ENCODE measurements at regions not wholly inside any gene's neighbourhood (a gene's known extent, or its start where the extent isn't known, plus 50 kb on each side); places are given as distances from the start of the nearest gene placed in this dataset.
"Not testable (repeated sequence)": the region's sequence is repeated elsewhere in the genome, so short reads cannot be mapped to it uniquely, and the experiment has no call there.

DNA sequence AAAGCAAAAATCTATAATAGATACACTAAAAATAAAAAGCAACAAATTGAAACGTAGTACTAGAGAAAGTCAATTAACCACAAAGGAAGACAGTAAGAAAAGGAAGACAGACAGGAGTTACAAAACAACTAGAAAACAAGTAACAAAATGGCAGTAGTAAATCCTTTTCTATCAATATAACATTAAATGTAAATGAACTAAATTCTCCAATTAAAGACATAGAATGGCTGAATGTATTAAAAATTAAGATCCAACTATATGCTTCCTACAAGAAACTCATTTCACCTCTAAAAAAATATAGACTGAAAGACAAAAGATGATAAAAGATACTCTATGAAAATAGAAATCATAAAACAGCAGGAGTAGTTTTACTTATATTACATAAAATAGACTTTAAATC is 79.1 kb downstream of the CTH start:
- no peak for DNase-seq (ENCODE audit: low read depth)

- no peak for DNase-seq (ENCODE audit: low read depth)
These were observed 84.3 kb downstream of the CTH start for GRCh38 chr1:70495370-70495769.

DNA sequence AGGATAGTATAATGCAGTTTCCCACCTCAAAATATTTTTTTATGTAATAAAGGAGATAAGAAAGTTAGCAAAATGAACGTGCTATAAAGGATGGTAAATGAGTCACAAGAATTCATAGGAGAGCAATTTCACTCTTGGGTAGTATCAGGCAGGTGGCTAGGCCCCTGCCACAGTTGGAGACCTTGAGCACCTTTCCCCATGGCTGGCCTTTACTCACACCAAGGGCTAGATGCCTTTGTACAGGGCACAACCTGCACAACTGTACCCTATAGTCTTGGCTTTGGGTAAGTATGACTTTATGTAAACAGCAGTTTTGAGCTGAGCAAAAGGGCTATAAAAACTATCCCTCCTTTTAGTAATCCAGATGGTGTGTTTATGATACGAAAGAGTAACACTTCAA is 85.1 kb downstream of the CTH start:
- no peak for DNase-seq (ENCODE audit: low read depth)

- DNase-seq (ENCODE audit: low read depth) = no peak
These were observed 86.1 kb downstream of the CTH start for GRCh38 chr1:70497152-70497551.

- no peak for DNase-seq (ENCODE audit: low read depth)
These were observed 87.6 kb downstream of the CTH start for GRCh38 chr1:70498666-70499065.

GRCh38 chr1:70499695-70500094 is 88.6 kb downstream of the CTH start:
- DNase-seq (ENCODE audit: low read depth) = no peak

GRCh38 chr1:70503358-70503757 is 92.3 kb downstream of the CTH start:
- no peak for DNase-seq (ENCODE audit: low read depth)

DNA sequence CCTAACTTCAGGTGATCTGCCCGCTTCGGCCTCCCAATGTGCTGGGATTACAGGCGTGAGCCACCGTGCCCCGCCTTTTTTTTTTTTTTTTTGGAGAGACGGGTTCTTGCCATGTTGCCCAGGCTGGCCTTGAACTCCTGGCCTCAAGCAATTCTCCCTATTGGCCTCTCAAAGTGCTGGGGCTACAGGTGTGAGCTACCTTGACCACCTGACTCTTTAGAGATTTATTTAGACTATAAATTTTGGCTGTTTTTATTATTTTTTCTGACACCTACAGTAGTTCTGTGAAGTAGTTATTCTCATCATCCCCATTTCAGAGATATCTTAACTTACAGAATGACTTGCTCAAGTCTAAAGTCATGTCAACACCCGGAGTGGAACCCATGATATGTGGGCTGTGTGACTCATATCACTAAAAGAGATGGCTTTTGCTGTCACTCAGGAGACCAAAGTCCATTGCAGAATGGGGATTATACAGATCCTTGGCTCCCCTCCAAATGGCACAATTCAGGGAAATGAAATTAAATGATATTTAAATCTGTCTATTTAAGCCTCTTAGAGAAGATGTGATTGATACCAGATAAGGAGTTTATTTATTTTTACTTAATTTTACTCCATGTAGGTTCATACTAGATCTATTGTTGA is 93.2 kb downstream of the CTH start:
- no peak for DNase-seq (ENCODE audit: low read depth)

GRCh38 chr1:70504821-70505193 is 93.7 kb downstream of the CTH start:
- DNase-seq (ENCODE audit: low read depth) = no peak

- not testable (repeated sequence) for DNase-seq (ENCODE audit: low read depth)
These were observed 96.9 kb downstream of the CTH start for GRCh38 chr1:70507991-70508390.

GRCh38 chr1:70509996-70510876 is 99.2 kb downstream of the CTH start:
- DNase-seq (ENCODE audit: low read depth) = no peak

GRCh38 chr1:70517444-70517843 is 106.4 kb downstream of the CTH start:
- no peak for DNase-seq (ENCODE audit: low read depth)

GRCh38 chr1:70518106-70518505 is 107.0 kb downstream of the CTH start:
- DNase-seq (ENCODE audit: low read depth) = no peak

- no peak for DNase-seq (ENCODE audit: low read depth)
These were observed 117.7 kb downstream of the CTH start for GRCh38 chr1:70528590-70529333.

DNA sequence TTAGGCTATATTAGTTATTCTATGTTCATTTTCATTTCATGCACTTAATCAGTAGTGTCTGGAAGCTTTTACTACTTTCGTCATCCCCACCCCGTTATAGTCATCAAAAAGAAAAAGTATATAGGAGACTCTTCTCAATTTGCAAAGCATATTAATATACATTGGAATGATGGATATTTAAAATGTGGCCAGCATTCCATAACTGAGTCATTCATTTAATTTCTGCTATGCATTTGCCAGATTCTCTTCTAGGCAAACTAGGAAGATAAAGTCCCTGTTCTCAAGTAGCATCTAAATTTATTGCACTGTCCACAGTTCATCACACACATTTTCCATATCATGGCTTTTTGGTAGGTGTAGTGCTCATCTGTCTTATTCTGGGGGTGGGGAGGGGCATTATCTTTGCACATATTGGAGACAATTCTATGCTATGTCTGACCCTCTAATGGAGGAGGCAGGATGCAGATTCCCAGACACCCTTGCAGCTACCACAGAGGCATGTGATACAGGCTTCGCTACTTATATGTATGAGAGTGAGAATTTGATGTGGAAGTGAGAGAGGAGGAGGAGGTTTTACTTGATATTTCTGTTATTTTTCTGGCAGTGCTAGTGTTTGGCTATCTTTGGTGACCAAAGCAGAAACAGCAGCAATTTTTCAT is 125.8 kb downstream of the CTH start:
- no peak for DNase-seq (ENCODE audit: low read depth)

- no peak for DNase-seq (ENCODE audit: low read depth)
These were observed 126.7 kb downstream of the CTH start for GRCh38 chr1:70537788-70538187.

- DNase-seq (ENCODE audit: low read depth) = no peak
These were observed 131.0 kb downstream of the CTH start for GRCh38 chr1:70542030-70542429.

DNA sequence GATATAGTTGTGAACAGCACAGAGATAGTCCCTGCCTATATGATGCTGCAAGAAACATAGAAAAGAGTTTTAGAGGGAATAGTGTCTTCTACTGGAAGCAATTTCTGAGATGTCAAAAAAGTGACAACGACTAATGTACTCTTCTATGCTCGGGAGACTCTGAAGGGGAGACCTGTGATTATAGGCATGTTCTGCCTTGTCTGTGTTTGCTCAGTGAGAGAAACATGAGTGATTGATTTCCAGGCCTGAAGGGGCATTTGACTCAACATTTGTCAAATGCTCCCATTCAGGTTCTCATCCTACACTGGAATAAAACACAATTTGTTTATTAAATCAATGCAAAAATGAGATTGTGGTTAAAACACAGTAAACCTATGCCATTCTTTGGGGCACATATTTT is 131.8 kb downstream of the CTH start:
- DNase-seq (ENCODE audit: low read depth) = no peak

GRCh38 chr1:70546726-70547125 is 135.7 kb downstream of the CTH start:
- no peak for DNase-seq (ENCODE audit: low read depth)

- no peak for DNase-seq (ENCODE audit: low read depth)
These were observed 141.8 kb downstream of the CTH start for GRCh38 chr1:70552662-70553566.

- no peak for DNase-seq (ENCODE audit: low read depth)
These were observed 142.5 kb downstream of the CTH start for GRCh38 chr1:70553567-70553956.

All from activated T-cell treated with anti-CD3 and anti-CD28 coated beads for 48 hours (primary cell).